ENCODE measurements at regions not wholly inside any gene's neighbourhood (a gene's known extent, or its start where the extent isn't known, plus 50 kb on each side); places are given as distances from the start of the nearest gene placed in this dataset.

- H4K20me1 ChIP-seq (ENCODE audit: insufficient read depth, low read length), result no peaks in the 10 kb centered on the region
- H3K4me2 ChIP-seq (ENCODE audit: low read depth, low read length), result no peak overlapping the region
- no peak overlapping the region for H3K4me3 ChIP-seq (ENCODE audit: low read length)
- no peaks in the 10 kb centered on the region for H3K9me2 ChIP-seq (replicated peaks; ENCODE audit: insufficient read depth, low read length)
- H2AFZ ChIP-seq (ENCODE audit: low read length), result no peak overlapping the region
- no peaks in the 10 kb centered on the region for H3K9me3 ChIP-seq (replicated peaks; ENCODE audit: insufficient read depth, low read length)
- no peaks in the 10 kb centered on the region for H3K36me3 ChIP-seq (replicated peaks; ENCODE audit: insufficient read depth, low read length)
- H3F3A ChIP-seq (ENCODE audit: insufficient read depth, low read length), result no peaks in the 10 kb centered on the region
- no peaks in the 10 kb centered on the region for H3K79me2 ChIP-seq (ENCODE audit: low read length)
- no peaks in the 10 kb centered on the region for H3K27me3 ChIP-seq (replicated peaks; ENCODE audit: insufficient read depth, low read length)
- no peak overlapping the region for H3K27ac ChIP-seq (ENCODE audit: low read length)
- H3K9ac ChIP-seq (ENCODE audit: low read length), result no peak overlapping the region
- H3K4me1 ChIP-seq (ENCODE audit: low read length), result peaks cover 6% of the 10 kb centered on the region; the same call in 1 of the 2 replicates
- TF ChIP-seq EZH2phosphoT487 (IDR thresholded peaks at IDR 0.05; ENCODE audit: low read length), result no peak
- TF ChIP-seq EZH2 (optimal IDR thresholded peaks at IDR 0.05; ENCODE audit: low read depth, low read length), result no peak
- no peak for TF ChIP-seq CTCF (IDR thresholded peaks at IDR 0.05; ENCODE audit: low read length)
- no peak for DNase-seq
These were observed 387.4 kb upstream of the C2CD4B start for GRCh38 chr15:62552444-62552843.

- no peak overlapping the region for H2AFZ ChIP-seq (ENCODE audit: low read length)
- no peaks in the 10 kb centered on the region for H3K27me3 ChIP-seq (replicated peaks; ENCODE audit: insufficient read depth, low read length)
- DNase-seq, result no peak
- H3K4me2 ChIP-seq (ENCODE audit: low read depth, low read length), result no peak overlapping the region
- no peaks in the 10 kb centered on the region for H3K79me2 ChIP-seq (ENCODE audit: low read length)
- H3K9me2 ChIP-seq (replicated peaks; ENCODE audit: insufficient read depth, low read length), result no peaks in the 10 kb centered on the region
- H3K36me3 ChIP-seq (replicated peaks; ENCODE audit: insufficient read depth, low read length), result no peaks in the 10 kb centered on the region
- peaks cover 6% of the 10 kb centered on the region; the same call in 1 of the 2 replicates for H3K4me1 ChIP-seq (ENCODE audit: low read length)
- H3K9ac ChIP-seq (ENCODE audit: low read length), result no peak overlapping the region
- H4K20me1 ChIP-seq (ENCODE audit: insufficient read depth, low read length), result no peaks in the 10 kb centered on the region
- no peak overlapping the region for H3K4me3 ChIP-seq (ENCODE audit: low read length)
- H3K27ac ChIP-seq (ENCODE audit: low read length), result no peak overlapping the region
- TF ChIP-seq CTCF (IDR thresholded peaks at IDR 0.05; ENCODE audit: low read length), result no peak
- no peak for TF ChIP-seq EZH2 (optimal IDR thresholded peaks at IDR 0.05; ENCODE audit: low read depth, low read length)
- TF ChIP-seq EZH2phosphoT487 (IDR thresholded peaks at IDR 0.05; ENCODE audit: low read length), result no peak
- H3K9me3 ChIP-seq (replicated peaks; ENCODE audit: insufficient read depth, low read length), result no peaks in the 10 kb centered on the region
- no peaks in the 10 kb centered on the region for H3F3A ChIP-seq (ENCODE audit: insufficient read depth, low read length)
These were observed 389.0 kb upstream of the C2CD4B start for GRCh38 chr15:62553911-62554563.

DNA sequence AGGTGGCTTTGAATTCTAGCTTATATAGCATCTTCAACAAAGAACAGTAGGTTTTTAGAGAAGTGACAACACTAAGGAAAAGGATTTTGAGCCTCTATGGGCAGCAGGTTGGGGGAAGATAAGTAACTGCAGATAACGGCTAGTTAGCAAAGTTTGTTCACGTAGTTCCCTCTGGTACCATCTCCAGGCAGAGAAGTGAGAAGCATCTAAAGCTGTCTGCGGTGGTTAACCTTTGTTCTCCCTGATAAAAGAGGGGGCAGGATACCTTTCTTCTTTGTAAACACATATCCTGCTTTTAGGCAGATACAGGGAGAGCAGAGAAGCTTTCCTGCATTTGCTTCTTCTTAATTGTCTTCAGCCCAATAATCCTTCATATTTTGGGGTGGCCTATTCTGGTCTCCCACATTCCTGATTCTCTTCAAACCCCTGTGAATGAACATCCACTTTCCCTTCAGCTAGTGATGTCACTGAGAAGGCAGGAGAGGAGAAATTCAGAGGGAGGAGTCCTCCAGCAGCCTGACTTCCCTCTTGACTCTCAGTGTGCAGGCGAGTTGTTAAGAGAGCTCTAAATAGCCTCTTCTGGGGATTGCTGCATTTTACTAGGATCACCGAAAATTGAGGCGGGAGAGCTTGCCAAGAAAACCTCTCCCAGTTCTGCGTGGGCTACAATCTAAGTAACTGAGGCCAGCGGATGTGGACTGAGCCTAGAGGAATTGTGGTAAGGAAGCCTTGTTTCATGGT is 393.7 kb upstream of the C2CD4B start:
- Histone ChIP-seq H2AFZ (ENCODE audit: low read length) (no peak overlapping the region), H3K4me1 (ENCODE audit: low read length) (peaks cover 6% of the 10 kb centered on the region; the same call in 1 of the 2 replicates), H3K27ac (ENCODE audit: low read length) (no peak overlapping the region), H3K4me2 (ENCODE audit: low read depth, low read length) (no peak overlapping the region), H3K9me3 (replicated peaks; ENCODE audit: insufficient read depth, low read length) (no peaks in the 10 kb centered on the region), H3K36me3 (replicated peaks; ENCODE audit: insufficient read depth, low read length) (no peaks in the 10 kb centered on the region), H3K4me3 (ENCODE audit: low read length) (no peak overlapping the region), H3K79me2 (ENCODE audit: low read length) (no peaks in the 10 kb centered on the region), H3F3A (ENCODE audit: insufficient read depth, low read length) (no peaks in the 10 kb centered on the region), H3K9ac (ENCODE audit: low read length) (no peak overlapping the region), H4K20me1 (ENCODE audit: insufficient read depth, low read length) (no peaks in the 10 kb centered on the region), H3K27me3 (replicated peaks; ENCODE audit: insufficient read depth, low read length) (no peaks in the 10 kb centered on the region), H3K9me2 (replicated peaks; ENCODE audit: insufficient read depth, low read length) (no peaks in the 10 kb centered on the region)
- TF ChIP-seq CTCF (IDR thresholded peaks at IDR 0.05; ENCODE audit: low read length) (no peak), EZH2 (optimal IDR thresholded peaks at IDR 0.05; ENCODE audit: low read depth, low read length) (no peak), EZH2phosphoT487 (IDR thresholded peaks at IDR 0.05; ENCODE audit: low read length) (no peak)
- DNase-seq, result no peak

All from MM.1S (cell line).